ENCODE measurements at regions not wholly inside any gene's neighbourhood (a gene's known extent, or its start where the extent isn't known, plus 50 kb on each side); places are given as distances from the start of the nearest gene placed in this dataset.

- Mint-ChIP-seq H3K4me1 (ENCODE audit: low read depth) (no peaks in the 10 kb centered on the region), H3K9me3 (no peaks in the 10 kb centered on the region), H3K4me3 (no peak overlapping the region), H3K36me3 (ENCODE audit: low read depth) (no peaks in the 10 kb centered on the region), H3K27me3 (ENCODE audit: insufficient read depth) (no peaks in the 10 kb centered on the region), H3K27ac (no peak overlapping the region)
- intact Hi-C loops (cut with micrococcal nuclease) = no loop called here
- DNase-seq (ENCODE audit: low spot score) = no peak
Observed at GRCh38 chr13:74990992-74991391, 491.0 kb downstream of the TBC1D4 start.

GRCh38 chr13:74987124-74987690 is 494.8 kb downstream of the TBC1D4 start:
- intact Hi-C loops (cut with micrococcal nuclease) = no loop called here
- H3K36me3 Mint-ChIP-seq (ENCODE audit: low read depth) = no peaks in the 10 kb centered on the region
- H3K4me3 Mint-ChIP-seq = no peak overlapping the region
- DNase-seq (ENCODE audit: low spot score) = no peak
- H3K27ac Mint-ChIP-seq = no peak overlapping the region
- H3K9me3 Mint-ChIP-seq = no peaks in the 10 kb centered on the region
- no peaks in the 10 kb centered on the region for H3K4me1 Mint-ChIP-seq (ENCODE audit: low read depth)
- no peaks in the 10 kb centered on the region for H3K27me3 Mint-ChIP-seq (ENCODE audit: insufficient read depth)

- no peaks in the 10 kb centered on the region for H3K4me1 Mint-ChIP-seq (ENCODE audit: low read depth)
- no peaks in the 10 kb centered on the region for H3K27me3 Mint-ChIP-seq (ENCODE audit: insufficient read depth)
- no peak overlapping the region for H3K27ac Mint-ChIP-seq
- no peak for DNase-seq (ENCODE audit: low spot score)
- H3K9me3 Mint-ChIP-seq = no peaks in the 10 kb centered on the region
- H3K4me3 Mint-ChIP-seq = no peak overlapping the region
- intact Hi-C loops (cut with micrococcal nuclease) = no loop called here
- H3K36me3 Mint-ChIP-seq (ENCODE audit: low read depth) = no peaks in the 10 kb centered on the region
Observed at GRCh38 chr13:74986609-74987008, 495.4 kb downstream of the TBC1D4 start.

GRCh38 chr13:74979703-74980102 is 502.3 kb downstream of the TBC1D4 start:
- Mint-ChIP-seq H3K27ac (no peak overlapping the region), H3K9me3 (no peaks in the 10 kb centered on the region), H3K27me3 (ENCODE audit: insufficient read depth) (no peaks in the 10 kb centered on the region), H3K36me3 (ENCODE audit: low read depth) (no peaks in the 10 kb centered on the region), H3K4me3 (no peak overlapping the region), H3K4me1 (ENCODE audit: low read depth) (no peaks in the 10 kb centered on the region)
- intact Hi-C loops (cut with micrococcal nuclease) = no loop called here
- no peak for DNase-seq (ENCODE audit: low spot score)

GRCh38 chr13:74978591-74978990 is 503.4 kb downstream of the TBC1D4 start:
- DNase-seq (ENCODE audit: low spot score) = no peak
- no peaks in the 10 kb centered on the region for H3K27me3 Mint-ChIP-seq (ENCODE audit: insufficient read depth)
- H3K4me1 Mint-ChIP-seq (ENCODE audit: low read depth) = no peaks in the 10 kb centered on the region
- H3K27ac Mint-ChIP-seq = no peak overlapping the region
- no peaks in the 10 kb centered on the region for H3K9me3 Mint-ChIP-seq
- no peak overlapping the region for H3K4me3 Mint-ChIP-seq
- H3K36me3 Mint-ChIP-seq (ENCODE audit: low read depth) = no peaks in the 10 kb centered on the region
- intact Hi-C loops (cut with micrococcal nuclease) = no loop called here

- no peaks in the 10 kb centered on the region for H3K36me3 Mint-ChIP-seq (ENCODE audit: low read depth)
- no peak overlapping the region for H3K4me3 Mint-ChIP-seq
- H3K9me3 Mint-ChIP-seq = no peaks in the 10 kb centered on the region
- H3K27ac Mint-ChIP-seq = no peak overlapping the region
- intact Hi-C loops (cut with micrococcal nuclease) = no loop called here
- no peaks in the 10 kb centered on the region for H3K27me3 Mint-ChIP-seq (ENCODE audit: insufficient read depth)
- no peaks in the 10 kb centered on the region for H3K4me1 Mint-ChIP-seq (ENCODE audit: low read depth)
- no peak for DNase-seq (ENCODE audit: low spot score)
Observed at GRCh38 chr13:74977498-74977897, 504.5 kb downstream of the TBC1D4 start.

GRCh38 chr13:74975111-74975510 is 506.9 kb downstream of the TBC1D4 start:
- H3K9me3 Mint-ChIP-seq = no peaks in the 10 kb centered on the region
- H3K27me3 Mint-ChIP-seq (ENCODE audit: insufficient read depth) = no peaks in the 10 kb centered on the region
- H3K4me1 Mint-ChIP-seq (ENCODE audit: low read depth) = no peaks in the 10 kb centered on the region
- no peak overlapping the region for H3K4me3 Mint-ChIP-seq
- no peak overlapping the region for H3K27ac Mint-ChIP-seq
- no peaks in the 10 kb centered on the region for H3K36me3 Mint-ChIP-seq (ENCODE audit: low read depth)
- DNase-seq (ENCODE audit: low spot score) = no peak
- intact Hi-C loops (cut with micrococcal nuclease) = no loop called here

- no peak for DNase-seq (ENCODE audit: low spot score)
- Mint-ChIP-seq H3K4me1 (ENCODE audit: low read depth) (no peaks in the 10 kb centered on the region), H3K27ac (no peak overlapping the region), H3K9me3 (no peaks in the 10 kb centered on the region), H3K36me3 (ENCODE audit: low read depth) (no peaks in the 10 kb centered on the region), H3K27me3 (ENCODE audit: insufficient read depth) (peaks cover under 1% of the 10 kb centered on the region), H3K4me3 (no peak overlapping the region)
- intact Hi-C loops (cut with micrococcal nuclease) = no loop called here
Observed at GRCh38 chr13:74973935-74974879, 507.8 kb downstream of the TBC1D4 start.

GRCh38 chr13:74969419-74969818 is 512.5 kb downstream of the TBC1D4 start:
- DNase-seq (ENCODE audit: low spot score) = no peak
- Mint-ChIP-seq H3K36me3 (ENCODE audit: low read depth) (no peaks in the 10 kb centered on the region), H3K27me3 (ENCODE audit: insufficient read depth) (peaks cover 2% of the 10 kb centered on the region), H3K4me3 (no peak overlapping the region), H3K27ac (no peak overlapping the region), H3K9me3 (no peaks in the 10 kb centered on the region), H3K4me1 (ENCODE audit: low read depth) (no peaks in the 10 kb centered on the region)
- intact Hi-C loops (cut with micrococcal nuclease) = no loop called here

- intact Hi-C loops (cut with micrococcal nuclease) = no loop called here
- Mint-ChIP-seq H3K27ac (no peak overlapping the region), H3K27me3 (ENCODE audit: insufficient read depth) (peaks cover 2% of the 10 kb centered on the region), H3K36me3 (ENCODE audit: low read depth) (no peaks in the 10 kb centered on the region), H3K9me3 (no peaks in the 10 kb centered on the region), H3K4me1 (ENCODE audit: low read depth) (no peaks in the 10 kb centered on the region), H3K4me3 (no peak overlapping the region)
- DNase-seq (ENCODE audit: low spot score) = no peak
Observed at GRCh38 chr13:74966814-74967424, 515.0 kb downstream of the TBC1D4 start.

- intact Hi-C loops (cut with micrococcal nuclease) = no loop called here
- peaks cover 2% of the 10 kb centered on the region for H3K27me3 Mint-ChIP-seq (ENCODE audit: insufficient read depth)
- H3K4me3 Mint-ChIP-seq = no peak overlapping the region
- no peak for DNase-seq (ENCODE audit: low spot score)
- H3K27ac Mint-ChIP-seq = no peak overlapping the region
- no peaks in the 10 kb centered on the region for H3K4me1 Mint-ChIP-seq (ENCODE audit: low read depth)
- no peaks in the 10 kb centered on the region for H3K9me3 Mint-ChIP-seq
- no peaks in the 10 kb centered on the region for H3K36me3 Mint-ChIP-seq (ENCODE audit: low read depth)
Observed at GRCh38 chr13:74966275-74966674, 515.7 kb downstream of the TBC1D4 start.

- intact Hi-C loops (cut with micrococcal nuclease) = no loop called here
- no peak for DNase-seq (ENCODE audit: low spot score)
- H3K27me3 Mint-ChIP-seq (ENCODE audit: insufficient read depth) = no peaks in the 10 kb centered on the region
- peaks cover 8% of the 10 kb centered on the region for H3K9me3 Mint-ChIP-seq
- H3K4me3 Mint-ChIP-seq = no peak overlapping the region
- H3K27ac Mint-ChIP-seq = no peak overlapping the region
- no peaks in the 10 kb centered on the region for H3K4me1 Mint-ChIP-seq (ENCODE audit: low read depth)
- no peaks in the 10 kb centered on the region for H3K36me3 Mint-ChIP-seq (ENCODE audit: low read depth)
Observed at GRCh38 chr13:74945637-74946036, 536.3 kb downstream of the TBC1D4 start.

GRCh38 chr13:74931698-74932433 is 550.1 kb downstream of the TBC1D4 start:
- DNase-seq (ENCODE audit: low spot score) = no peak
- Mint-ChIP-seq H3K27me3 (ENCODE audit: insufficient read depth) (no peaks in the 10 kb centered on the region), H3K9me3 (no peaks in the 10 kb centered on the region), H3K4me1 (ENCODE audit: low read depth) (no peaks in the 10 kb centered on the region), H3K4me3 (no peak overlapping the region), H3K27ac (no peak overlapping the region), H3K36me3 (ENCODE audit: low read depth) (no peaks in the 10 kb centered on the region)
- intact Hi-C loops (cut with micrococcal nuclease) = no loop called here
